Globus pallidus (tissue), 1 donor: ENCODE measurements at regions not wholly inside any gene's neighbourhood (a gene's known extent, or its start where the extent isn't known, plus 50 kb on each side); places are given as distances from the start of the nearest gene placed in this dataset.
A peak's percentile ranks its signal among the peaks of the same experiment; 100 is the strongest.
"Not testable (repeated sequence)": the region's sequence is repeated elsewhere in the genome, so short reads cannot be mapped to it uniquely, and the experiment has no call there.

ENCODE experiments used
- DNase-seq: peaks from one replicate; pipeline ENCODE4 v3.0.0-alpha.2; 2015; ENCODE audit warnings: low spot score

DNA sequence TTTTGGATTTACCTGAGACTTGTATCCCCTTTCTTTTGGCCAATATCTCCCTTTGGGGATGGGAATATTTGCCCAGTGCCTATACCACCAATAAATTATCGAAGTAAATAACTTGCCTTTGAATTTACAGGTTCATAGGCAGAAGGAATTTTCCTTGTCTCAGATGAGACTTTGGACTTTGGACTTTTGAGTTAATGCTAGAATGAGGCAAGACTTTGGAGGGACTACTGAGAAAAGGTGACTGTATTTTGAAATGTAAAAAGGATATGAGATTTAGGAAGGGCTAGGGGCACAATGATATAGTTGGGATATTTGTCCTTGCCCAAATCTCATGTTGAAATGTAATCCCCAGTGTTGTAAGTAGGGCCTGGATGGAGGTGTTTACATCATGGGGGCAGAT is 384.5 kb upstream of the GHITM start:
- DNase-seq: no peak

DNA sequence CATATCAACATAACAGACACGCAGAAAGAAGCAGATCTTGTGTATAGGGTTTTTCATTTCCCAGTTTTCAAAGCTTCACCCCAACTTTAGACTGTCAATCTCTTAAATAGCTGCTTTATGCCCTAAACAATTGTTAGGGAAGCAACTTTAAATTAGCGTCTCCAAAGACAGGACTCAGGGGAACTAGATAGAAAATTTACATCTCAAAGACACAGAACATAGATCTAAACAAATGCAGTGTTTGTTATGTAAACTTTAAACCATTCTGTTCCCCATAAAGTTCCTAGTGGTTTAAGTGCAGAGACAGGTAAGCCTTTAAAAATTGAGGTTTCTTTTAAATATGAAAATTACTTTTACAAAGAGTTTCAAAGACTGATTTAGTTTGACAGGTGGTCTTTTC is 379.2 kb upstream of the GHITM start:
- DNase-seq: no peak

DNA sequence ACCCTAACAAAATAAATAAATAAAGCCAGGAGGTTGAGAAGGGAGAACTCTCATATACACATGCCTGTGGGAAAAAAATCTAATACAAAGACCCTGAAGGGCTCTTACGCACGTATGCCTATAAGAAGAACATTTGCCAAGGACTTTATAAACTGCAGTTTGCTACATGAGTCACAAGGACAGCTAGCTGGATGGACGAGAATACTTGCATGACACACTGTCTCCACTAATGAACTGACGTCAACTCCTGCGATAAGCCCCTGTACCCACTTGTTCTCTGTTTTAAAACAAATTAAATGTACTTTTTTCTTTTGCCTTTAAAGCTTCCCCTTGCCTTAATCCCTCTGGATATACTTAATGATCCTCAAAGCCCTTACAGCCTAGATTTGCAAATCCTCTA is 374.6 kb upstream of the GHITM start:
- DNase-seq: no peak

DNA sequence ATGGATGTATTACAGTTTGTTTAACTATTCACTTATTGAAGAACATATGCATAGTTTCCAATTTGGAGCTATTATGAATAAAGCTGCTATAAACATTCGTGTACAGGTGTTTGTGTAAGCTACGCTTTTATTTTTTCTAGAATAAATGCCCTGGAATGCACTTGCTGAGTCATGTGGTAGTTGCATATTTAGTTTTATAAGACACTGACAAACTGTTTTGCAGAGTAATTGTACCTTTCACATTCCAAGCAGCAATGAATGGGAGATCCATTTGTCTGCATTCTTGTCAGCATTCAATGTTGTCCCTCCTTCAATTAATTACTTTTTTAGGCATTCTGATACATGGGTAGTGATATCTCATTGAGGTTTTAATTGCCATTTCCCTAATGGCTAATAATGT is 373.6 kb upstream of the GHITM start:
- no peak for DNase-seq

DNA sequence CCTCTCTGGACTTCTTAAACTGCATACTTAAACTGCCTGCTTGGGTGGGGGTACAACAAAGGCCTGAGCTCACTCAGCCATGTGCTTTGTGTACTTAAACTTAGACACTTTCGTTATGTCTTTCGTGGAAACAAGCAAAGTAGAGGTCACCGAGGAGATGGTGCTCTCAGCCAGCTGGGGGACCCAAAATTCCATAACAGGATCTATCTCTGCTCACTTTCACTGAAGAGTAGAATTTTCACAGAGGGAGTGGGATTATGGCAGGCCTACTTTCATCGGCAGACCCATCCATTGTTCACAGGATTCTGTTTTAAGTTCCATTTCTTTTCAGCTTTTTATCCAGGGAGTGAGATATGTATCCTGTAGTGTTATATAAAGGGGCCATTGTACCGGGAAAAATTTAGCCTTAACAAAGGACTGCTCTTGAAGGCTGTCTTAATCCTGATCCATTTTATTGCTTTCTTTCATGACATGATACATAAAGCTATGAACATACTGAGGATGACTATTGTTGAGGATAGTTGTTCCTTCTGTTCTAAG is 370.0 kb upstream of the GHITM start:
- no peak for DNase-seq

DNA sequence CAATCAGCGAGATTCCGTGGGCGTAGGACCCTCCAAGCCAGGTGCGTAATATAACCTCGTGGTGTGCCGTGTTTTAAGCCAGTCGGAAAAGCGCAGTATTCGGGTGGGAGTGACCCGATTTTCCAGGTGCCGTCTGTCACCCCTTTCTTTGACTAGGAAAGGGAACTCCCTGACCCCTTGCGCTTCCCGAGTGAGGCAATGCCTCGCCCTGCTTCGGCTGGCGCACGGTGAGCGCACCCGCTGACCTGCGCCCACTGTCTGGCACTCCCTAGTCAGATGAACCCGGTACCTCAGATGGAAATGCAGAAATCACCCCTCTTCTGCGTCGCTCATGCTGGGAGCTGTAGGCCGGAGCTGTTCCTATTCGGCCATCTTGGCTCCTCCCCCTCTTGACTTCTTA is 352.6 kb upstream of the GHITM start:
- DNase-seq: not testable (repeated sequence)

DNA sequence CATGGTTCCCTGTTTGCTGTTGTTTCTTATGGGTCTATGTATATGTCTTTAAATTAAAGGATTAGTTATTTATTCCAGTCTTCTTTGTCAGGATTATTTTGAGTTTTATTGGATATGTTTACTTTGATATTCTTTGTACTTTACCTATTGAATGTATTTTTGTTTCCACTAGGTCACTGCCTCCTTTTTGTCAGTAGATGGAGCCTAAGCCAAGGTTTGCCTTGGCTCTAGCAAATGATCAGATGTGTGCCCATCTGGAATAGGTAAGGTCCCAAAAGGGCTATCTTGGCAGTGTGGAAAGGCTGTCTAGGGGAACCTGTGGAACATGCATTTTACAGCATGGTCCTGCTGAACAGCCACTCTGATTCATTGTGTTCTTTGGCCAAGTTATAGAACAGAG is 337.3 kb upstream of the GHITM start:
- DNase-seq: no peak

DNA sequence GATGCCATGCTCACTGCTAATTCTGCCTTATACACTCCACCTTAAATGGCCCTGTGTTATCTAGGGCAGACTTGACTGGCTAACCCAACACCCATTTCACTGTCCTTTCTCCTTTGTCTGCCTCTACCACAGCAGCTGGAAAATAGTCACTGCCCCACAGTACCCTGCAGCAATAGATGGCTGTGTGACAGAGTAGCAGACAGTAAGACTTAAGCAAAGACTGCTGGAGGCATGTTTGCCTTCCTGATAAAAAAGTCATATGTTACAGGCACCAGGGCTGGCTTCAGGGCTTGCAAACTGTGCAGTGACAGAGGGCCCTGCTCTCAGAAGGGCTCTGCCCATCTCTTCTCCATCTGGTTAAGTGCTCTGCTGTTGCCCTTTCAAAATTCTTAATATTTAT is 332.6 kb upstream of the GHITM start:
- DNase-seq: no peak

DNA sequence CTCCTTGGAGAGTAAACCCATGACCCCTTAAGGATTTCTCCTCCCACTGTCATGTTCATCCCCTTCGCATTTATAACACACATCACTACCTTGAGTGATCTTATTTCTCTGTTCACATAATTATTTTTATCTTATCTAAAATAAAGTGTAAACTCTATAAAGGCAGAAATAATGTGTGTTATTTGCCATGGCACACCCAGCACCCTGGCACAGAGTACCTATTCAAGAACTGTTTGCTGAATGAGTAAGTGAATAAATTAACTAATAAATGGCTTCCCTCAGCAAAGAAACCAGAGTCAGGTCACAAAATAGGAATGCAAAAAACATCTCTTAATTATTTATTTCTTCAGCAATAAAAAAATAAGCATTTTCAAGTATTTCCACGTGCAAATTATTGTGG is 330.3 kb upstream of the GHITM start:
- no peak for DNase-seq

DNA sequence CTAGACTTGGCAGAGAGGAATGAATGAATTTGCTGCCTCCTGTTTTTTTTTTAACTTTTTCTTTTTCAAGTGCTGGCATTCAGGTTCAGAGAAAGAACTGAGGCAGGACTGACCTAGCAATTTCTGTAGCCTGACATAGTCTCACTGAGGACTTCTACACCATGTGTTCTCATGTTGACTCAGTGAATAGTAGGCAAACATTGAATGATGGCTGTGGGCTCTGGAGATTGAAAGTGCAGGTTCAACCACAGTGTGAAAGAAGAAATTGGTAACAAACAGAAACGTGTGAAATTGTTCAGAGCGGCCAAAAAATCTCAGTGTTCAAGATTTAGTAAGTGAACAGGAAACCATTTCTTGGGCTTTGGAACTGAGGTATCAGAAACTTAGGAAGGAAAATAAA is 322.4 kb upstream of the GHITM start:
- no peak for DNase-seq

DNA sequence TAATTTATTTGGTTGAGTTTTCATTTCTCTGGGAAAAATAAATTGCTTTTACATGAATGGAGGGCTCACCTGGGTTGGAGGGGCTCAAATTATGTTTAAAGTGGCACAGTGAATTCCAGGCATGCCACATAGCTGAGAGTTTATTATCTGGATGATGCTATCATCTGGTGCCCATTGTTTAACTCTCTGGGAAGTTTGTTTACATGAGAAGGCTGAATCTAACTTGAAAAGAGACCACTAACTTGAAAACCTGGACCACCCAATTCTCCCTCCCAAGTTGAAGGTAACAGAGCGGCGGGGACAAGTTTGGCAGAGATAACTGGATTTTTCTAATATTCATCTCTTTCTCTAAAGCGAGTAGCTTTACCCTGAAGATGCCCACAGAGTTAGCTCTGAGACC is 321.5 kb upstream of the GHITM start:
- DNase-seq: no peak

DNA sequence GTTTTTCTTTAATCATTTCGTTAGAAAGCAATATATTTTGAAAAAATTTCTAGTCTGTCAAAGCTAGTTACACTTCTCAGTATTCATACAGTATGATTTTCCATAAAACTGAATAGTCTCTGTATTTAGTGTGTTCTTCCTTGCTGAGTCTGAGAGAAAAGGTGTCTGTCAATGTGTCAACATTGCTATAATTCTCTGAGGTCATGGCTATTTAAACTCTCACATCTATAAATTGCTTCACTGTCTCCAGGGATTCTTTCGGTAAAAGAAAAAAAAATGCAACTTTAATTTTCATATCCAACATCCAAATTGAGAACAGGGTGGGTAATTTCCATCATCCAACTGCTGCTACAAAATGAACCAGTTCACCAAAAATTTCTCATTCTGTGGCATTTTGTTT is 319.7 kb upstream of the GHITM start:
- DNase-seq: no peak

DNA sequence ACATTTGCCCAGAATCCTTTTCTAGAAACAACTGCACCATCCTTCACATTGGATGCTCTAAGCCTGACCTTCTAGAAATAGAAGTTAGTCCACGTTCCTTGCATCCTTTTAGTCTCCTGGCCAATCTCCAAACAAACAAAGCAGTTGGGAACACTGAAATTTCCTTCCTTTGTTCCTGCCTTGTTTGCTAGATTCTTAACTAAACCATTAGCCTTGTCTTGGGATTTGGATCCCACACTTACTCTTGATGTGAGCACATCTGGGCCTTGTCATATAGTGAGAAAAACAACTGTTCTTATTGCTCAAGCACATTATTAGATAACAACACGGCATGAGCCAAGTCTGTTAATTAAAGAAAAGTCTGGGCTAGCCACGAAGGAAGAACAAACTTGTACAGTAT is 319.3 kb upstream of the GHITM start:
- no peak for DNase-seq

DNA sequence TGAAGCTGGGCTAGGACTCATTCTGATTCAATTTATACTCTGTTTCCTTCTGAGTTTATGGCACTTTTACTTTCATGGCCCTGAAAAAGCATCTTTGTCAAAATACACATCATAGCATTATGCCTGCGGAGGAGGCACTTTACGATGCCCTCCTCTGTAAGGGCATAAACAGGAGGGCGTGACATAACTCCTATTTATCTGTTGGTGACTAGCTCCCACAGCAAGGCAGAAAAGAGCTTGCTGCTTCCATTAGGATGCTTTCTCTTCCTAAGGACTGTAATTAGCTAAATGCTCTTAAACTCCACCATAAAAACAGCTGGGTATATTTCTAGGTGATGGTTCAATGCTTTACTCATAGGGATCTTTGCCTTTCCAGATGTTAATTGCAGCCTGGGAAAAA is 315.2 kb upstream of the GHITM start:
- DNase-seq: no peak

DNA sequence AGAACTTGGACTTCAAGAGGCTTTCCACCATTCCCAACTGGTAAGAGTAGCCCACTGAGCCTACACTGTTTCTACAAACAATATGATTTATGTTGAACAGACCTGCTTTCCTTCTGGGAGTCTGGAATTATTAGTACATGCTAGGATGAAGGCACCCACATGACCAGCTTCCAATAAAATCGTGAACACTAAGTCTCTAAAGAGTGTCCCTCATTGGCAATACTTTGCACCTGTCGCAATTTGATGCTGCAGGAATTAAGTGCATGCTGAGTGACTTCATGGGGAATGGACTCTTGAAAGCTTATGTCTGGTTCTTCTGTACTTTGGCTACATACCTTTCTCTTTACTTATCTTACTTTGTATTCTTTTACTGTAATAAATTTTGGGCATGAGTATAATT is 305.2 kb upstream of the GHITM start:
- DNase-seq: no peak

DNA sequence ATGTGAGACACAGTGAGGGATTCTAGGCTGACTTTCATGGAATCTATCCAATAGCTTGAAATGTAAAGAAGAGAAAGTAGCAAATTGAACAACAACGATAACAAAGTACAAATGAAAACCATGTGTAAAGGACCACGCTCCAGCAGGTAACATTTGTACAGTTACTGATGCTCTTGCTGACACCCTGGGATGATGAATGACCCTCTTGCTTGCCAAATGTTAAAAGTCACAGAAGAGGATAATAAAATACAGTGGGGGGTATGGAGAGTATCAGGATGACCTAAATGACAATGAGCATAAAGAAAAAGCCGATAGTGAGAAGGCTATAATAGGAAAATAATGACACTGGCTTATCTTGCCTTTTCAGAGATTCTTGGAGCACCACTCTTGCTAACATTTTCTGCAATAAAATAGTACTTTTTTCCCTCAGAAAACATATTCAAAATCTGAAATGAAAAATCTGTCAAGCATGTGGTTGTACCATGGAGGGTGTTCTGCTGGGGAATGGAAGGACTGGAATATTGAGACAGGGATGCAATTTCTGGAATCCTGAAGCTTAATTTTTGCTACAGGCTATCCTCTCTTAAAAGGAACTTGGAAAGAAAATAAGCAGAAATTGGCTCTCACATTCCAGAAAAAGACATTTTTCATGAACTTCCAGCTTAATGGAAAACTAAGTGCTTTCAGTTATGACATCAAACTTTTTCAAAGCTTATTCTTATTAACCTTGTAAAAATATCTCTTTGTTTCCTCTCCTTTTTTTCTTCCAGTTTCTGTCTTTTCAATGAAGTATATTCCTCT is 303.2 kb upstream of the GHITM start:
- DNase-seq: no peak

DNA sequence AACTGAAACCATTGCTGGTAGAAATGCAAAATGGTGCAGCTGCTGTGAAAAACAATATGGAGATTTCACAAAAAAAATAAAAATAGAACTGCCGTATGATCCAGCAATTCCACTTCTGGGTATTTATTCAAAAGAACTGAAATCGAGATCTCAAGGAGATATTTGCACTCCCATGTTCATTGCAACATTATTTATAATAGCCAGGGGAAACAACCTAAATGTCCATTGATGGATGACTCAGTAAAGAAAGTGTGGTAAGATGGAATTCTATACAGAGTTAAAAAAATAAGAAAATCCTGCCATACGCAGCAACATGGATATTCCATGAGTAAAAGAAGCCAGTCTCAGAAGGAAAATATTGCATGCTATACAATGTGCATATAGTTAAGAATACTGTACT is 290.6 kb upstream of the GHITM start:
- no peak for DNase-seq

DNA sequence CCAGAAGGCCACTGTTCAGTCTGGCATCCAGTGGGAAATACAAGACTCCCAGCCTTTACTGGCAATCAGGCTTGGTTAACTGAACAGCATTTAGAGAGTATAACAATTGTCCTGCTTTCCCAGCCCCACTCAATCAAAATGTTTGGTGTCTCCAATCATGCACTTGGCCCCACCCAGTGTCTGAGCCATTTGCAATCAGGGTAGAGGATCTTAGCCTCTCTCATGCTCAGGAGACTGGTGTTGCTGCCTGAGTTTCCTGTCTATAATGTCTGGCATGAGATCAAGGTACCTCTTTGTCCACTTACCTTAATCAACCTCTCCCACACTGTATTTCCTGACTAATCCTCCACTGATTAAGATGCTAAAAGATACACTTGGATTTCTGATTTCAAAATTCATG is 290.2 kb upstream of the GHITM start:
- DNase-seq: no peak

DNA sequence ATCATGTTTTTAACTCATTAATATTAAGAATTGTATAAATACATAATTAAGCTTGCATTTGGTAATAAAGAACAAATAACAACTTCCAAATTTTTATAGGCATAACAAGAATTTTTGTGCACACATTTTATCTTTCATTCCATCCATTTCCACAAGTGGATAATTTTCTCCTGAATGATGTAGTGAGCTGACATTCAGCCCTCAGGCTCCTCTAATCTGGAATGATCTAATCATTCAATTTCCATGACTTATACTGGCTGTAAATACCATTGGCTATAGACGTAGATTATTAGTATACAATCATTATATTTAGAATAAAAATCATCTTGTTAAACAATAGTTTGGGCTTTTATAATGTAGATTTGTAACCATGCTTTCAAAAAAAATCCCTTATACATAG is 287.2 kb upstream of the GHITM start:
- DNase-seq: no peak

DNA sequence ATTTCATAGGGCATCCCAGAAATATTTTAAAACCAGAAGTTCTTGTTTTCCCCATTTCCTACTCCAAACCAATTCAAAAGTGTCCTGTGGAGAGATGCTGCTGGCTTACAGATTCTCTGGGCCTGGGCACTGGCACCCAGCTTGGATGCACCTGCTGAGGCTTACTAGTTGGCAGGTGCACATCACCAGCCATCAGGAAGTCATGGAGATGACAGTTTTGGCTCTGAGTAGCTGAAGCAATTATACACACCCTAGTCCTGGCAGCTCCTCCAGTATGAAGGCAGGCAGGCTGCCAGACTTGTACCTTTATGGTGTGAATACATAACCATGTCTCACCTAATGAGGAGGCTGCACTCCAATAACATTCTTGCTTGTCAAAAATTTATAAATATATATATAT is 276.6 kb upstream of the GHITM start:
- no peak for DNase-seq

DNA sequence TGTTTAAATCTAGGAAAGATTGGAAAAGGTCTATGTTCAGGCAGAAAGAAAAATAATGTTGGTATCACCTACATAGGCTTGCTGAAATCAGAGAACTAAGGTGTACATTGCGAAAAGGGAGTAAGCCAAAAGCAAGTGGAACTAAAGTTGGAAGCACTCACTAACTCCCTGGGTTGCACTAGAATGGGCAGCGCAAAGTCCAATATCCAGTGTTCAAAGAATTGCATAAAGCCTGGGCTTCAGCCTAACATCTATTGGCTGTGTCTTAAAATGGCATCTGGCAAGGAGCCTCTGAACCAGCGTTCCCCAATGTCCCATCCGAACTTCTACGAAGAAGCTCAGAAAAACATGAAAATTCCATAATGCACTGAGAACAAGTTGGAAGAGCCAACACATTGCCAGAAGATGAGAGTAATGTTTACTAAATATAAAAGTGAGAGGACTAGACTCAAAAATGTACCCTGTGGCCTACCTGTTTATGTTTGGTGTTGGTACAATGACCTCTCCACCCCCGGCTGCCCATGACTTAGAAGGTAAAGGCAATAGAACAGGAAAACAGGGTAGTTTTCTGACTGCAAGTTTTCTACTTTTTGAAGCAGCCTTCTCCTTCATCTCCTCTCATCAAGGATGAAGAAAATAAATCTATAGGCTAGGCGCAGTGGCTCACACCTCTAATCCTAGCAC is 275.9 kb upstream of the GHITM start:
- no peak for DNase-seq

DNA sequence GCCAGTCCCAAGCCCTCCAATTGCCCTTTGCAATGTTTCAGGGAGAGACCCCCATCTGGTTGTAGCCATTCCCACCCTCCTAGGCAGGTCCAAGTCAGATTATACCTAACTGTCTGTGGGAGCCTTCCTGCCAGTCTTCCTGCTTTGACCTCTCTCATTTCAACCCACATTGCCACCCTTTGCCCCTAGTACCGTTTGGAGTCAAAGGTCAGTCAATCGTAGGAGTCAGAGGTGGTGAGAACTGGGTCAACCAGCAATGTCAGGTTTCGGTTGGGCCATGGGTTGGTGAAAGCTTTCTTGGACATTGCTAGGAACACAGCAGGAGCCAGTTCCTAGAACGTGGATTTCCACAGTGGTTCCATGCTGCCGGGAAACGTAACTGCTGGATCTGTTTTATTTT is 269.4 kb upstream of the GHITM start:
- DNase-seq: no peak

DNA sequence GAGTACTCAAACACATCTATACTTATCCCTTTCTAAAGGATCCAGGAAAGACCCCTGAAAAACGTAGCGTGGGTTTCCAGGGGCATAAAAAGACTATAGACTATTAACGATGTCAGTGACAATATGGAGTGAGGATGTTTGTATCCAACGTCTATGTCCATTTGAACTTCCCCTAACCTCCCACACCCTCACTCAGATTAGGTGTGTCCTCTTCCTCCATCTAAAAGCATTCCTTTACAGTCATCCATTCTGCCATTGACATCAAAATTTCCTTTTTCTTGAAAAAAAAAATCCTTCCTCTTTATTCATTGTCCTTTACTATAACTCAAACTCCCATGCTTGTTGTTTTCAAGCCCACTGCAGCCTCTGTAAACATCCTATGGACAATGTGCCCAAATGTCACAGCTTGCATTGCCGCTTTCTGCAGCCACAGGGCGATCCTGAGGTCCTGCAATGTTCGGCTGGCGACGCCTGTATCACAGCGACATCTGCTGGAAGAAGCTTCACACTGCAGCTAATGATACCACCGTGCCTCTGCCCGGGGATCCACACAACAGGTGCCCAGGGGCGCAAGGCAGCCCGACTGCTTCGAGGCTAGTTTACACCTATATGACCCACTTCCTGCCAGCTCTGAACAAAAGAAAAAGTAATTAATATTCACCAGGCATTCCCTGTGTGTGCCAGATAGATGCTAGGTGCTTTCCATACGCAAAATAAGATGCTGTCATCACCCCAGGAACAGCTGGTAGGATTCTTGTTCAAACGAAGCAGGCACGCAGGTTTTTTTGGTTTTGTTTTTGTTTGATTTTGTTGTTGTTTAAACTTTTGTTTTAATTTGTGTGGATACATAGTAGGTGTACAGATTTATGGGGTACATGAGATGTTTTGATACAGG is 267.9 kb upstream of the GHITM start:
- peak; percentile 62 for DNase-seq
